GOT3 (cell line): ENCODE measurements at regions not wholly inside any gene's neighbourhood (a gene's known extent, or its start where the extent isn't known, plus 50 kb on each side); places are given as distances from the start of the nearest gene placed in this dataset.
"Not testable (repeated sequence)": the region's sequence is repeated elsewhere in the genome, so short reads cannot be mapped to it uniquely, and the experiment has no call there.

Experiments used
- DNase-seq: peaks from one replicate; lab custom pipeline; 2025; ENCODE audit warnings: mixed read lengths; lab: John Stamatoyannopoulos, UW

DNA sequence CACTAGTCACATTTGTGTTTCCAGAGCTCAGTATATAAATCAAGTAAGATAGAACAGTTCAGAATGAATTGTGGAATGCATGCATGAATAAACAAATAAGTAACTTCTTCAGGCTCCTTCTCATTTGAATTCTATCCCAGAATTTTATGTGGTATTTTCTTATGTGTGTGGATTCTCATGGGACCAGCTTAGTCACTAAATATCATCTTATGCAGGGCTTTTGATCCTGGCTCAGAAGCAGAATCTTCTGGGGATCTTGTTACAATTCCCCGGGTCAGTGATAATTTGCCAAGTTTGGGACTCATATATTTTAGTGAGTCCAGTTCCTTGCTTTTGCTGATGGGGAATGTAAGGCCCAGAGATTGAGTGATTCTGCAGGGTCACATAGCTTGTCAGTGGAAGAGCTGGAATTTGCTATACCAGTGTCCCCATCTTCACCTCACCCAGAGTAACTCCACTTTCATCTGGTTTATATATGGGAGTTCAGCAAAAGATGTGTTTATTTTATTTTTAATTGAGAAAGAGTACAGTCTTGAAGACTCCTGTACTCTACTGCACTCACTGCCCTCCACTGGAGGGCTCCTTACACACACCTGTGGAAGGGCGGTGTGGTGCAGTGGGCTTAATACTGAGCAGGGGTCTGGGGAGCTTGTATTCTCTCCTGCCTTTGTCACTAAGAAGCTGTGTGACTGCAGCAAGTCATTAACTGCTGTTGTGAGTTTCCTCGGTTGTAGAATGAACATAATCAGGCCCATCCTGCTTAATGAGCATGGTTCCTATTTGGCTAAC is 198.2 kb upstream of the CXorf66 start:
- DNase-seq = no peak

DNA sequence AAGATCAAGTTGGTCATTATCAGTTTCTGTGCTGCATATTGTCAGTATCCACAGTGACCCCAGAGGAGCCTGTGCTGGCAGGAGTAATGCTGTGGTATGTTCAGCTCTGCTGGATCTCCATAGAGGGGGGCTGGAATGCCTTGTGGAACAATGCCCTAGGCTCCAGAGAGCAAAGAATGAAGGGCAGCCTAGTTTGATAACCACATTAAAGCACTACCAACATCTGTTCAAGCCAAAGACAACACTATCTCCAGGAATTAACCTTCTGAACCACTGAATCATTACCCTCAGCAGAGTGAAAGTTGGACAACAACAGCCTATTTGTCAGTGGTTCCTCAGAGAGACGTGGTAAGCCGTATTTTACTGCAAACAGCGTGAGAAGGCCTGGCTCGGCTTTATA is 192.3 kb upstream of the CXorf66 start:
- DNase-seq = no peak

- DNase-seq = no peak
Measured at GRCh38 chrX:140157143-140157542, 191.8 kb upstream of the CXorf66 start.

DNA sequence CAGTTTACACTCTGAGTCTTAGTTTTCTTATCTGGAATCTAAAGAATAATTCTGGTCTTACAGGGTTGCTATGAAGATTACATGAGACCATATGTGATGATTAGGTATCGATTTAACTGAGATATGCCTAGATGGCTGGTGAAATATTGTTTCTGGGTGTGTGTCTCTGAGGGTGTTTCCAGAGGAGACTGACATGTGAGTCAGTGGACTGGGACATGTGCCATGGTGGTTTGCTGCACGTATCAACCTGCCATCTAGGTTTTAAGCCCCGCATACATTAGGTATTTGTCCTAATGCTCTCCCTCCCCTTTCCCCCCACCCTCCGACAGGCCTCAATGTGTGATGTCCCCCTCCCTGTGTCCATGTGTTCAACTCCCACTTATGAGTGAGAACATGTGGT is 186.0 kb upstream of the CXorf66 start:
- no peak for DNase-seq

DNA sequence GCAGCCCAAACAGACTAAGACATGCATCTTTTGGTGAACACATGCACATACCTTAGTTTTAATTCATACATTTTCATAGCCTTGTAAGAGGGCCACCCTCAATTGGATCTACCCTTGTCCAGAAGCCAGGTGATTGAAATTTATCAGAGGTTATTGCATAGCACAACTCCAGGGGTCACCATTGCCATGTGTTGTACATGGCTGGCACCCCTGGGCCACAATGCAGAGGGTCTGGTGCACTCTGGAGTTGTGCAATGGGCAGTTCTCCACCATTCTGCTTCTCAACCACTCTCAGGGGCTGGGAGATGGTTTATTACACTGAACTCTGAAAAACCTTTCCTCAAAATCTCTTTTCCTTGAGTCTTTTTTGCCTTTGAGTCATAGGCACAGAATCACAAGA is 184.4 kb upstream of the CXorf66 start:
- DNase-seq = no peak

- DNase-seq = no peak
Measured at GRCh38 chrX:140141444-140142029, 176.2 kb upstream of the CXorf66 start.

- DNase-seq = not testable (repeated sequence)
Measured at GRCh38 chrX:140138492-140138891, 173.2 kb upstream of the CXorf66 start.

GRCh38 chrX:140138065-140138464 is 172.7 kb upstream of the CXorf66 start:
- DNase-seq = not testable (repeated sequence)

- no peak for DNase-seq
Measured at GRCh38 chrX:140132937-140133336, 167.6 kb upstream of the CXorf66 start.

DNA sequence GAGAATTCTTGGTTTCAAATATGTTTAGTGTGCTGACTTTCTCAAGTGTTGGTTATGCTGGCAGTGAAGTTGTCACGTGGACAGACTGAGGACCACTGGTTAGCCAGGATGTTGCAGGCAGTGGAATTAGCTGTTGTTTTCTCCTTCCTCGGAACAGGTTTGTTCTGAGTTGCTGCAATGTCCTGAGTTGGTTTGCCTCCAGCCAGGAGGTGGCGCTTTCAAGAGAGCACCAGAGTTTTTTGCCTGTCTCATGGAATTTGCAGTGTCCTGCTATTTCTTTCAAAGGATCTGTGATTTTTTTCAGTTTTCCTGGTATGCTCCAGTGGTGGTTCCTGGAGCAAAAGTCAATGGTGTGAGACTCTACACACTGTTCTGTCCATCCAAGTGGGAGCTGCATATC is 158.1 kb upstream of the CXorf66 start:
- no peak for DNase-seq

DNA sequence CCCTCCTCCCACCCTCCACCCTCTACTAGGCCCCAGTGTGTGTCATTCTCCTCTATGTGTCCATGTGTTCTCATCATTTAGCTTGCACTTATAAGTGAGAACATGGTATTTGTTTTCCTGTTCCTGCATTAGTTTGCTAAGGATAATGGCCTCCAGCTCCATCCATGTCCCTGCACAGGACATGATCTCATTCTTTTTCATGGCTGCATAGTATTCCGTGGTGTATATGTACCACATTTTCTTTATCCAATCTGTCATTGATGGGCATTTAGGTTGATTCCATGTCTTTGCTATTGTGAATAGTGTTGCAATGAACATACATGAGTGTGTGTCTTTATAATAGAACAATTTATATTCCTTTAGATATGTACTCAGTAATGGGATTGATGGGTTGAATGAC is 148.7 kb upstream of the CXorf66 start:
- DNase-seq = not testable (repeated sequence)

- DNase-seq = no peak
Measured at GRCh38 chrX:140110081-140110650, 144.8 kb upstream of the CXorf66 start.

GRCh38 chrX:140104760-140105159 is 139.4 kb upstream of the CXorf66 start:
- DNase-seq = no peak

DNA sequence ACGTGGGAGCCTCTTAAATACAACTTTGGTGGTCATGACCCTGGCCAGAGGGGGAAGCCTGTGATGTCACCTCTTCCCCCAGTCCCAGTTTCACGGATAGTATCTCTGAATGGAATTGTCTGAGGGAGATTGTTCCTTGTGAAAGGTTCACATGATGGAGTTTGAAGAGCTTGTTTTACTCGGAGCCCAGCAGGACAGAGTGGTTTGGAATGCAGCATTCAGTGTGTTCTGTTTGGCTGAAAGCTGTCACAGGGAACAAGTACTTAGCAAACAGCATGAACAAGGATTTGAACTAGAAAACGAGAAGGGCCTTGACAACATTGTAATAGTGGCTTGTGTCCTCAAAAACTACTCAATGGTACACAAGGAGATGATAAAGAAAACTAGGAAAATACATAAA is 133.9 kb upstream of the CXorf66 start:
- no peak for DNase-seq

DNA sequence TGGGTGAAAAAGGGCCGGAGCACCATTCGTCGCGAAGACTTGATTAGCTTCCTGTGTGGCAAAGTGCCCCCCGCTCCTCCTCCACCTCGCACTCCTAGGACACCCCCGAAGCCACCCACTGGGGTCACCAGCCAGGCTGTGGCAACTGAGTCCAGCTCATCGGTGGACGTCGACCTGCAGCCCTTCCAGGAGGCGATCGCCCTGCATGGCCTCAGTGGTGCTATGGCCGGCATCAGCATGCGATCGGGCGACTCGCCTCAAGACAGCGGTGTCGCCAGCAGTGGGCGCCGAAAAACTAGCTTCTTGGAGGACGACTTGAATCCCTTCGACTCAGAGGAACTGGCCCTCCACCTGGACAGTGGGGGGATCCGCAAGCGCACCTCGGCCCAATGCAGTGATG is 126.8 kb upstream of the CXorf66 start:
- no peak for DNase-seq

DNA sequence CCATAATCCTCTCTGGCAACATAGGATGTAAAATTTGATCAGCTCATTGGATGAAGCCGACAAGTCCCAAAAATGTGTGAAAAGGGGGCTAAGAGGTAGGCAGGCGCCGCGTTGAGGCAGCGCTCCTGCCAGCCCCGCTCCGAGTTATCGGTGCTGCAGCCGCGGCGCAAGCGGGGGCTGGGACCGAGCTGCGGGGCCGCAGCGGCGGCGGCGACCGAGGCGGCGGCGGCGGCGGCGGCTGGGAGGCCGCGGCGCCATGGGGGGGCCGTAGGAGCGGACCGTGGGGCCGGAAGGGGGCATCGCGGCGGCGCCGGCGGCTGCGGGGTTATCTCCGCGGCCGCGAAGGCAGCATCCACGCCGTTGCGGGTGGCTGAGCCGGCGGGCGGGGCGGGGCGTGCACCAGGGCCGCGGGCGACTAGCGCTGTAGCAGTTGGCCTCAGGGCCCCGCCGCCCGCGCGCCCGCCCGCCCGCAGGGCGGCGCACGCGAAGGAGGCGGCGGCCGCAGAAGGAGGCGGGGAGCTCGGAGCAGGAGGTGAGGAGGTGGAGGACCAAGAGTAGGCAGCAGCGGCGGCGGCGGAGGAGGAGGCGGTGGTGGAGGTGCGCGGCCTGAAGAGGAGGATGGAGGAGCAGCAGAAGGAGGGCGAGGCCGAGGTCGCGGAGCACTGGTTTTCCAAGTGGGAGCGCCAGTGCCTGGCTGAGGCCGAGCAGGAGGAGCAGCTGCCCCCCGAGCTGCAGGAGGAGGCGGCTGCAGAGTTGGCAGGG is 126.0 kb upstream of the CXorf66 start:
- no peak for DNase-seq

GRCh38 chrX:140090800-140091124 is 125.4 kb upstream of the CXorf66 start:
- no peak for DNase-seq

DNA sequence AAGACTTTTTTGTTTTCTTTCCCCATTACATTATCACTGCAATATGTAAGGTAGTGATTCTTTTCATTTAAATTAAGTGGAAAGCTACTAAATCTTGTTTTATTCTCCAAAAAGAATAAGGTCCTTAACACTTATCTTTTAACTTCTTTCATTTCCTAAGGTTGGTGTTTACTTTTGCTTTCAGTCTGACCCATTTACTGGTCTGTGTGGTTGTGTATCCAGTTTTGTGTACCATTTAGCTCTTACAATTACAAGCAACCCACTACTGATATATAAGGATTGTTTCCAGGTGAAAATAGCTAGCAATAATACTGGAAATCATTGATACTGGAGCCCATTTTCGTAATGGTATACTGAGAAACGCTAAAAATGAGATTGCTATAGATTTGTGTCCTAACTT is 123.1 kb upstream of the CXorf66 start:
- DNase-seq = no peak

- DNase-seq = no peak
Measured at GRCh38 chrX:140087875-140088274, 122.6 kb upstream of the CXorf66 start.

GRCh38 chrX:140086691-140087090 is 121.4 kb upstream of the CXorf66 start:
- DNase-seq = no peak

- not testable (repeated sequence) for DNase-seq
Measured at GRCh38 chrX:140074851-140075250, 109.5 kb upstream of the CXorf66 start.

- no peak for DNase-seq
Measured at GRCh38 chrX:140071037-140071436, 105.7 kb upstream of the CXorf66 start.
